Caco-2 (cell line): ENCODE measurements at regions not wholly inside any gene's neighbourhood (a gene's known extent, or its start where the extent isn't known, plus 50 kb on each side); places are given as distances from the start of the nearest gene placed in this dataset.
A peak's percentile ranks its signal among the peaks of the same experiment; 100 is the strongest.

Source experiments
- BruUV-seq: library from RNA; stranded (reverse); fragments of 400-500 nt; replicated peaks from 2 replicates; lab custom pipeline; 2021; lab: Mats Ljungman, UMichigan
- CTCF ChIA-PET: fragments of 300-600 bp; sonication (Branson Sonifier 250); formaldehyde crosslinking; loops from one replicate; lab custom pipeline; 2022; ENCODE audit warnings: antibody characterized with exemption; lab: Charles Lee
- POLR2A ChIA-PET: fragments of 300-600 bp; sonication (Branson Sonifier 250); formaldehyde crosslinking; loops from one replicate; lab custom pipeline; 2022; ENCODE audit warnings: antibody characterized with exemption; lab: Charles Lee
- DNase-seq, 2 experiments: peaks; one replicate each; pipeline versions ENCODE4 v3.0.0 to v3.0.0-alpha.2; 2020 to 2022
- H3K27me3 ChIP-seq: replicated peaks from 2 replicates; pipeline ENCODE4 v1.6.0; 2011; ENCODE audit warnings: low read length; ENCODE audit not compliant: control insufficient read depth, insufficient read depth
- H3K36me3 ChIP-seq: 2 replicates; pipeline ENCODE4 v1.5.1; 2011; ENCODE audit warnings: low read length; ENCODE audit not compliant: control insufficient read depth, insufficient read depth
- H3K4me1 ChIP-seq: fragments of 250-450 bp; sonication (Bioruptor Pico); 2 replicates; pipeline ENCODE4 v1.5.1; 2020; ENCODE audit warnings: mild to moderate bottlenecking
- H3K4me3 ChIP-seq: 2 replicates; pipeline ENCODE4 v1.5.1; 2011; ENCODE audit warnings: low read depth, mild to moderate bottlenecking, control low read depth, low read length
- H3K9me3 ChIP-seq: fragments of 250-450 bp; sonication (Bioruptor Pico); 2 replicates; pipeline ENCODE4 v1.5.1; 2020; ENCODE audit warnings: mild to moderate bottlenecking, moderate library complexity
- H3K27ac Mint-ChIP-seq: one replicate; pipeline ENCODE4 v1.8.0; 2022; ENCODE audit warnings: mixed read lengths; ENCODE audit not compliant: unreplicated experiment
- H3K27me3 Mint-ChIP-seq: one replicate; pipeline ENCODE4 v1.8.0; 2022; ENCODE audit warnings: mixed read lengths; ENCODE audit not compliant: insufficient read depth, unreplicated experiment
- H3K36me3 Mint-ChIP-seq: one replicate; pipeline ENCODE4 v1.8.0; 2022; ENCODE audit warnings: mild to moderate bottlenecking, mixed read lengths; ENCODE audit not compliant: insufficient read depth, unreplicated experiment
- H3K4me1 Mint-ChIP-seq: one replicate; pipeline ENCODE4 v1.8.0; 2022; ENCODE audit warnings: low read depth, mixed read lengths; ENCODE audit not compliant: unreplicated experiment
- H3K4me3 Mint-ChIP-seq: one replicate; pipeline ENCODE4 v1.8.0; 2022; ENCODE audit warnings: mild to moderate bottlenecking, moderate library complexity, mixed read lengths; ENCODE audit not compliant: unreplicated experiment
- H3K9me3 Mint-ChIP-seq: one replicate; pipeline ENCODE4 v1.8.0; 2022; ENCODE audit warnings: mixed read lengths; ENCODE audit not compliant: unreplicated experiment
- intact Hi-C: fragments of 100-400 bp; cut with micrococcal nuclease; formaldehyde crosslinking; loops from one replicate; pipeline ENCODE4 v1.10.0; 2022; ENCODE audit not compliant: unreplicated experiment
- TF ChIP-seq, protein P1 (sequence below), 2 experiments: fragments of 200-600 bp in 1 of 2; IDR thresholded peaks; 1 replicate in 1 of 2; 2 replicates in 1 of 2; pipeline versions ENCODE4 v1.5.1 to v1.8.0; 2011 to 2022; ENCODE audit warnings: antibody characterized with exemption in 1 of 2, control low read depth in 1 of 2, inconsistent platforms in 1 of 2, low read depth in 1 of 2, low read length in 1 of 2, mild to moderate bottlenecking in 1 of 2, moderate library complexity in 1 of 2; ENCODE audit not compliant: insufficient read depth in 1 of 2, severe bottlenecking in 1 of 2, unreplicated experiment in 1 of 2

DNA sequence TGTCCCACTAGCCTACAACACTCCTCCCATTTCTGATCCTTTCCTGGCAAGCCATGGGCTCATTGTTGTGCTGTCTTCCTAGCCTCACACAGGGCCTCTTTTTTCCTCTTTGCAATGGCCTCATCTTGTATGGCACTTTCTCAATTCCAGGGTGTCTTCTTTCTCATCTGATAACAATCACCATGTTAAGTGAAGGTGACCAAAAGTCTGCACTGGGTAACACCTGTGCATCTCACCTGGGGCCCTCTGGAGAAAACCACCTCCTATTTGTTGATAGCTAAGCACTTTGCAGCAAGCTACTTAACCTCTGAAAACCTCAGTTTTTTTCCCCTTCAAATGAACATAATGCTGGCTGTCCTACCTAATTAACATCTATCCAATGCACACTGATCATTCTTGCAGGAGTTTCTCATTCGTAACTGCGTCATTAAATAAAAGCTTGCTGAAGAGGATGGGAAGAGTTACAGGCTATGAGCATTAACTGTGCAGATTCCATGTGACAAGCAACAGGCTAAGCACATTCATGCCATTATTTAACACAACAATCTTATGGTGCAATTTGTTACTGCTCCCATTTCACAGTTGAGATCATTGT, 60.1 kb upstream of the STK32A start:
- DNase-seq = no peak
- Histone ChIP-seq H3K4me3 (no peak overlapping the region), H3K27me3 (no peaks in the 10 kb centered on the region), H3K9me3 (no peaks in the 10 kb centered on the region), H3K4me1 (peaks cover 84% of the 10 kb centered on the region), H3K36me3 (no peaks in the 10 kb centered on the region)
- BruUV-seq = no TSS peak
- intact Hi-C loops = loop anchor here (1.0 to 5.0 kb wide), 2 partner anchors 7 to 312 kb away; no protein-coding TSS in a partner anchor
- no peaks in the 10 kb centered on the region for H3K27me3 Mint-ChIP-seq
- peak overlapping the region; percentile 27 for H3K4me3 Mint-ChIP-seq
- peaks cover 30% of the 10 kb centered on the region for H3K36me3 Mint-ChIP-seq
- CTCF ChIA-PET = interaction anchor here (2.4 kb wide), 1 partner anchor 14 kb away, joined by 19 read pairs; no protein-coding TSS in a partner anchor
- peak overlapping the region; percentile 78 for H3K27ac Mint-ChIP-seq
- TF ChIP-seq, protein P1, sequence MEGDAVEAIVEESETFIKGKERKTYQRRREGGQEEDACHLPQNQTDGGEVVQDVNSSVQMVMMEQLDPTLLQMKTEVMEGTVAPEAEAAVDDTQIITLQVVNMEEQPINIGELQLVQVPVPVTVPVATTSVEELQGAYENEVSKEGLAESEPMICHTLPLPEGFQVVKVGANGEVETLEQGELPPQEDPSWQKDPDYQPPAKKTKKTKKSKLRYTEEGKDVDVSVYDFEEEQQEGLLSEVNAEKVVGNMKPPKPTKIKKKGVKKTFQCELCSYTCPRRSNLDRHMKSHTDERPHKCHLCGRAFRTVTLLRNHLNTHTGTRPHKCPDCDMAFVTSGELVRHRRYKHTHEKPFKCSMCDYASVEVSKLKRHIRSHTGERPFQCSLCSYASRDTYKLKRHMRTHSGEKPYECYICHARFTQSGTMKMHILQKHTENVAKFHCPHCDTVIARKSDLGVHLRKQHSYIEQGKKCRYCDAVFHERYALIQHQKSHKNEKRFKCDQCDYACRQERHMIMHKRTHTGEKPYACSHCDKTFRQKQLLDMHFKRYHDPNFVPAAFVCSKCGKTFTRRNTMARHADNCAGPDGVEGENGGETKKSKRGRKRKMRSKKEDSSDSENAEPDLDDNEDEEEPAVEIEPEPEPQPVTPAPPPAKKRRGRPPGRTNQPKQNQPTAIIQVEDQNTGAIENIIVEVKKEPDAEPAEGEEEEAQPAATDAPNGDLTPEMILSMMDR (IDR thresholded peaks at IDR 0.05; ENCODE audit: insufficient read depth in 1 of 2, low read depth in 1 of 2, low read length in 1 of 2, severe bottlenecking in 1 of 2, unreplicated experiment in 1 of 2) = no peak
- H3K9me3 Mint-ChIP-seq = peaks cover 8% of the 10 kb centered on the region
- POLR2A ChIA-PET = no interaction called here
- H3K4me1 Mint-ChIP-seq = peaks cover 68% of the 10 kb centered on the region

DNA sequence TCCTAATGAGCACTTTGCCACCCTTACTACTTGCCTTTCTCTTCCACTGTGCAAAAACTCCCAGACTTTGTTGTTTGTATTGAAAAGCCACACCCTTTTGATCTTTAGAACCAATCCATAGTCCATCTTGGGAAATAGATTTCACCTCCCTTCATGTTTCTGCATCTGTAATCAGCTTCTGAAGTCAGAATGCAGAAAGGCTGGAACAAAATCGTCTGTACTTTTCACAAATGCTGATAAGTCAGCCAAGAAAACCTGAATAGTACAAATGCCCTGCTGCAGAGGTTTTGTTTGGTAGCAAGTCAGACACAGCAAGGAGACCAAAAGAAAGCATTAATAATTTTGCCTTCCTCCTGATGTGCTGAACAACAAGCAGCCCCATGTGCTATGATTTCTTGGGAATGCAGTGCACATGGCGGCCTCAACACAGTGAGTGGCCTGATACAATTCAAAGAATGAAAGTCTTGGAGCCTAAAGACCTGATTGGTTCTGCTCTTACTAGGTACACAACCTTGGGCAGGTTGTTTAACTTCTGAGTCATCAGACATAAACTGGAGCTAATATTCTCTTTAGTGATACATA, 59.2 kb upstream of the STK32A start:
- H3K9me3 ChIP-seq = no peaks in the 10 kb centered on the region
- TF ChIP-seq, protein P1 (IDR thresholded peaks at IDR 0.05; ENCODE audit: insufficient read depth in 1 of 2, low read depth in 1 of 2, low read length in 1 of 2, severe bottlenecking in 1 of 2, unreplicated experiment in 1 of 2) = no peak
- Mint-ChIP-seq H3K27ac (peak overlapping the region; percentile 78), H3K4me1 (peaks cover 60% of the 10 kb centered on the region), H3K9me3 (peaks cover 8% of the 10 kb centered on the region), H3K27me3 (no peaks in the 10 kb centered on the region), H3K4me3 (peak overlapping the region; percentile 61), H3K36me3 (peaks cover 27% of the 10 kb centered on the region)
- CTCF ChIA-PET = interaction anchor here (2.4 kb wide), 1 partner anchor 13 kb away, joined by 19 read pairs; no protein-coding TSS in a partner anchor
- POLR2A ChIA-PET = interaction anchor here (0.5 kb wide), 1 partner anchor 8 kb away, joined by 3 read pairs; no protein-coding TSS in a partner anchor
- peak; percentile 67 to 70 for DNase-seq
- BruUV-seq = no TSS peak
- intact Hi-C loops = loop anchor here (1.0 to 5.0 kb wide), 2 partner anchors 8 to 313 kb away; no protein-coding TSS in a partner anchor
- no peak overlapping the region for H3K4me3 ChIP-seq
- H3K4me1 ChIP-seq = peaks cover 78% of the 10 kb centered on the region
- no peaks in the 10 kb centered on the region for H3K36me3 ChIP-seq
- H3K27me3 ChIP-seq = no peaks in the 10 kb centered on the region

DNA sequence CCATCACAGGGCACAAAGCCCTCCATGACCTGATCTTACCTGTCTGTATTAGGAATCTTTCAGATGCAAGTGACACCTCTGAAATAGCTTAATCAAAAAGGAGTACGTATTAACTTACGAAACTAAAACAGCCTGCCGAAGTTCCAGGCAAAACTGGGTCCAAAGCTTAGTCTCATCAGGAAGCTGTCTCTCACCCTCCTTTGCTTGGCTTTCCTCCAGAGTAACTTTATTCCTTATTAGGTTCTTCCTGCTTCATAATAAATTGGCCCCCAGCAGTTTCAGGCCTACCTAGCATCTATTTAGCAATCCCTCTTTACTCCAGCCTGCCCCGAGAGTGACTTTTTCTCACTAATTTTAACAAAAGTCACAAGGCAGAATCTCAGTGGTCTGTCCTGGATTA, 58.4 kb upstream of the STK32A start:
- ChIA-PET CTCF (interaction anchor here (2.4 kb wide), 1 partner anchor 13 kb away, joined by 19 read pairs; no protein-coding TSS in a partner anchor), POLR2A (interaction anchor here (0.5 kb wide), 1 partner anchor 8 kb away, joined by 3 read pairs; no protein-coding TSS in a partner anchor)
- H3K36me3 Mint-ChIP-seq = peaks cover 18% of the 10 kb centered on the region
- no peak for DNase-seq
- H3K27me3 ChIP-seq = no peaks in the 10 kb centered on the region
- peaks cover 8% of the 10 kb centered on the region for H3K9me3 Mint-ChIP-seq
- no peaks in the 10 kb centered on the region for H3K27me3 Mint-ChIP-seq
- H3K4me1 ChIP-seq = peaks cover 71% of the 10 kb centered on the region
- peak overlapping the region; percentile 78 for H3K27ac Mint-ChIP-seq
- peaks cover 55% of the 10 kb centered on the region for H3K4me1 Mint-ChIP-seq
- H3K9me3 ChIP-seq = no peaks in the 10 kb centered on the region
- BruUV-seq = TSS peak; percentile 53
- H3K4me3 ChIP-seq = no peak overlapping the region
- peak overlapping the region; percentile 53 for H3K4me3 Mint-ChIP-seq
- TF ChIP-seq, protein P1 (IDR thresholded peaks at IDR 0.05; ENCODE audit: insufficient read depth in 1 of 2, low read depth in 1 of 2, low read length in 1 of 2, severe bottlenecking in 1 of 2, unreplicated experiment in 1 of 2) = no peak
- intact Hi-C loops = loop anchor here (5.0 kb wide), 1 partner anchor 314 kb away; no protein-coding TSS in a partner anchor
- no peaks in the 10 kb centered on the region for H3K36me3 ChIP-seq
